IMR-90 (cell line): ENCODE measurements at regions not wholly inside any gene's neighbourhood (a gene's known extent, or its start where the extent isn't known, plus 50 kb on each side); places are given as distances from the start of the nearest gene placed in this dataset.

Experiments used
- BHLHE40 ChIP-seq: fragments of 150-350 bp; IDR thresholded peaks from 2 replicates; pipeline ENCODE4 v1.6.1; 2016; ENCODE audit warnings: mild to moderate bottlenecking, low read depth, low read length
- MAFK ChIP-seq: IDR thresholded peaks from 2 replicates; pipeline ENCODE4 v1.6.1; 2012; ENCODE audit warnings: low read depth, low read length, improper control_type of control experiment
- MXI1 ChIP-seq: IDR thresholded peaks from 2 replicates; pipeline ENCODE4 v1.6.1; 2012; ENCODE audit warnings: low read depth, mild to moderate bottlenecking, low read length, moderate library complexity, borderline replicate concordance
- NFE2L2 ChIP-seq: fragments of 150-350 bp; IDR thresholded peaks from 2 replicates; pipeline ENCODE4 v1.6.1; 2016; ENCODE audit warnings: low read depth, mild to moderate bottlenecking, low read length
- POLR2A ChIP-seq: IDR thresholded peaks from 2 replicates; pipeline ENCODE4 v1.6.1; 2012; ENCODE audit warnings: mild to moderate bottlenecking, low read depth, low read length
- RCOR1 ChIP-seq: IDR thresholded peaks from 2 replicates; pipeline ENCODE4 v1.6.1; 2012; ENCODE audit warnings: mild to moderate bottlenecking, low read length, improper control_type of control experiment; ENCODE audit not compliant: insufficient replicate concordance
- RFX5 ChIP-seq: IDR thresholded peaks from 2 replicates; pipeline ENCODE4 v1.8.0; 2012; ENCODE audit warnings: low read depth, mild to moderate bottlenecking, low read length, moderate library complexity
- TF ChIP-seq, protein P1 (sequence below): conservative IDR thresholded peaks from 2 replicates; pipeline ENCODE4 v1.5.1; 2012; ENCODE audit warnings: mild to moderate bottlenecking, low read depth, low read length, improper control_type of control experiment
- TF ChIP-seq, protein P2 (sequence below): fragments of 150-350 bp; IDR thresholded peaks from 2 replicates; pipeline ENCODE4 v1.6.1; 2017; ENCODE audit warnings: mild to moderate bottlenecking, antibody characterized with exemption, low read length, low read depth
- TF ChIP-seq, protein P3 (sequence below): fragments of 150-350 bp; IDR thresholded peaks from 2 replicates; pipeline ENCODE4 v1.6.1; 2016; ENCODE audit warnings: low read depth, mild to moderate bottlenecking, low read length, moderate library complexity, borderline replicate concordance

DNA sequence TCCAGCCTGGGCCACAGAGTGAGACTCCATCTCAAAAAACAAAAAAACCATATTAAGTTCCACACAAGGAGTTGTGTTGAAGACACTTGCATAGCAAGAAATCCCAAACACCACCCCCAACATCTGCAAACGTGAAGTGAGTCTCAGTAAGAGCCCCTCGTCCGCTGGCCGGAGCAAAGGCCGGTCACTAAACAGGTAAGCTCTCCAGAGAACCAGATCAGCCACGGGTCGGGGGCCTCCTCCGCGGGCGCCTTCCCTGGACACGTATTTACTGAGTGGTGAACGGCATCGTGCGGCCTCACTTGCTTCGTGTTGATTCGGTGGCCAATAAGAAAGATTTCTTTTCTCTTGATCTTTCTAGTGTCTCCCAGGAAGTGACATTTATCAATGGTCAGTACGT lies 93.6 kb downstream of the MRPL36 start:
- TF ChIP-seq, protein P1, sequence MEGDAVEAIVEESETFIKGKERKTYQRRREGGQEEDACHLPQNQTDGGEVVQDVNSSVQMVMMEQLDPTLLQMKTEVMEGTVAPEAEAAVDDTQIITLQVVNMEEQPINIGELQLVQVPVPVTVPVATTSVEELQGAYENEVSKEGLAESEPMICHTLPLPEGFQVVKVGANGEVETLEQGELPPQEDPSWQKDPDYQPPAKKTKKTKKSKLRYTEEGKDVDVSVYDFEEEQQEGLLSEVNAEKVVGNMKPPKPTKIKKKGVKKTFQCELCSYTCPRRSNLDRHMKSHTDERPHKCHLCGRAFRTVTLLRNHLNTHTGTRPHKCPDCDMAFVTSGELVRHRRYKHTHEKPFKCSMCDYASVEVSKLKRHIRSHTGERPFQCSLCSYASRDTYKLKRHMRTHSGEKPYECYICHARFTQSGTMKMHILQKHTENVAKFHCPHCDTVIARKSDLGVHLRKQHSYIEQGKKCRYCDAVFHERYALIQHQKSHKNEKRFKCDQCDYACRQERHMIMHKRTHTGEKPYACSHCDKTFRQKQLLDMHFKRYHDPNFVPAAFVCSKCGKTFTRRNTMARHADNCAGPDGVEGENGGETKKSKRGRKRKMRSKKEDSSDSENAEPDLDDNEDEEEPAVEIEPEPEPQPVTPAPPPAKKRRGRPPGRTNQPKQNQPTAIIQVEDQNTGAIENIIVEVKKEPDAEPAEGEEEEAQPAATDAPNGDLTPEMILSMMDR: no peak
- TF ChIP-seq POLR2A (no peak), RFX5 (no peak), BHLHE40 (no peak), RCOR1 (no peak), NFE2L2 (no peak), MXI1 (no peak), MAFK (no peak)
- TF ChIP-seq, protein P2, sequence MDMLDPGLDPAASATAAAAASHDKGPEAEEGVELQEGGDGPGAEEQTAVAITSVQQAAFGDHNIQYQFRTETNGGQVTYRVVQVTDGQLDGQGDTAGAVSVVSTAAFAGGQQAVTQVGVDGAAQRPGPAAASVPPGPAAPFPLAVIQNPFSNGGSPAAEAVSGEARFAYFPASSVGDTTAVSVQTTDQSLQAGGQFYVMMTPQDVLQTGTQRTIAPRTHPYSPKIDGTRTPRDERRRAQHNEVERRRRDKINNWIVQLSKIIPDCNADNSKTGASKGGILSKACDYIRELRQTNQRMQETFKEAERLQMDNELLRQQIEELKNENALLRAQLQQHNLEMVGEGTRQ: no peak
- TF ChIP-seq, protein P3, sequence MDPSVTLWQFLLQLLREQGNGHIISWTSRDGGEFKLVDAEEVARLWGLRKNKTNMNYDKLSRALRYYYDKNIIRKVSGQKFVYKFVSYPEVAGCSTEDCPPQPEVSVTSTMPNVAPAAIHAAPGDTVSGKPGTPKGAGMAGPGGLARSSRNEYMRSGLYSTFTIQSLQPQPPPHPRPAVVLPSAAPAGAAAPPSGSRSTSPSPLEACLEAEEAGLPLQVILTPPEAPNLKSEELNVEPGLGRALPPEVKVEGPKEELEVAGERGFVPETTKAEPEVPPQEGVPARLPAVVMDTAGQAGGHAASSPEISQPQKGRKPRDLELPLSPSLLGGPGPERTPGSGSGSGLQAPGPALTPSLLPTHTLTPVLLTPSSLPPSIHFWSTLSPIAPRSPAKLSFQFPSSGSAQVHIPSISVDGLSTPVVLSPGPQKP: no peak
